GM12878 (cell line): ENCODE measurements at regions not wholly inside any gene's neighbourhood (a gene's known extent, or its start where the extent isn't known, plus 50 kb on each side); places are given as distances from the start of the nearest gene placed in this dataset.

Source experiments
- ATAC-seq: fragments of 200-7000 bp; cut with Tn5 transposase; 3 replicates; pipeline ENCODE4 v1.9.1; 2020; ENCODE audit warnings: mild to moderate bottlenecking, moderate library complexity
- BruUV-seq: library from RNA; stranded (reverse); fragments of 400-500 nt; replicated peaks from 2 replicates; lab custom pipeline; 2021; lab: Mats Ljungman, UMichigan
- CTCF ChIA-PET: fragments of 300-600 bp; sonication (Branson Sonifier 250); formaldehyde crosslinking; extraction: SDS; loops from one replicate; lab custom pipeline; 2021; ENCODE audit warnings: inconsistent platforms; lab: Yijun Ruan, JAX
- POLR2A ChIA-PET: fragments of 350-600 bp; formaldehyde crosslinking; extraction: SDS; loops from one replicate; lab custom pipeline; 2021; ENCODE audit warnings: inconsistent platforms; lab: Charles Lee
- RAD21 ChIA-PET: fragments of 300-600 bp; sonication (Branson Sonifier 250); formaldehyde crosslinking; loops from one replicate; lab custom pipeline; 2023; ENCODE audit warnings: antibody characterized with exemption; ENCODE audit not compliant: unreplicated experiment; lab: Charles Lee
- SMC1A ChIA-PET: fragments of 300-600 bp; sonication (Branson Sonifier 250); formaldehyde crosslinking; loops from one replicate; lab custom pipeline; 2023; ENCODE audit not compliant: unreplicated experiment, uncharacterized antibody; lab: Charles Lee
- DNase-seq: peaks from one replicate; pipeline ENCODE4 v3.0.0-alpha.2; 2011; ENCODE audit warnings: low read depth, low spot score
- FAIRE-seq: peaks from 3 replicates; lab custom pipeline; 2011; peaks lifted over from hg19 to GRCh38; lab: Jason Lieb, UNC
- H2AFZ ChIP-seq: 2 replicates; pipeline ENCODE4 v1.6.0; 2011; ENCODE audit warnings: low read depth, low read length, control low read depth; ENCODE audit not compliant: control insufficient read depth
- H3K27ac ChIP-seq: 2 replicates; pipeline ENCODE4 v1.5.1; 2011; ENCODE audit warnings: control low read depth; ENCODE audit not compliant: control insufficient read depth, insufficient read depth
- H3K27me3 ChIP-seq, 2 experiments: replicated peaks in 1 of 2; 2 replicates each; pipeline versions ENCODE4 v1.6.0 to v1.6.1; 2011; ENCODE audit warnings: low read length in 1 of 2; ENCODE audit not compliant: control insufficient read depth in 2 of 2, insufficient read depth in 2 of 2
- H3K36me3 ChIP-seq, 2 experiments: 2 replicates each; pipeline ENCODE4 v1.5.1; 2011; ENCODE audit warnings: low read length in 1 of 2; ENCODE audit not compliant: control insufficient read depth in 2 of 2, insufficient read depth in 2 of 2
- H3K4me1 ChIP-seq: 2 replicates; pipeline ENCODE4 v1.6.1; 2011; ENCODE audit warnings: mild to moderate bottlenecking, low read length, moderate library complexity, mixed read lengths; ENCODE audit not compliant: control insufficient read depth, insufficient read depth
- H3K4me2 ChIP-seq: 2 replicates; pipeline ENCODE4 v1.6.0; 2011; ENCODE audit warnings: control low read depth; ENCODE audit not compliant: control insufficient read depth, insufficient read depth
- H3K4me3 ChIP-seq: fragments of 200-600 bp; sonication (generic); 2 replicates; pipeline ENCODE4 v1.5.1; 2016
- H3K79me2 ChIP-seq: 2 replicates; pipeline ENCODE4 v1.6.0; 2011; ENCODE audit warnings: low read length; ENCODE audit not compliant: control insufficient read depth, insufficient read depth
- H3K9ac ChIP-seq: 2 replicates; pipeline ENCODE4 v1.8.0; 2011; ENCODE audit warnings: low read length, control low read depth, mixed read lengths; ENCODE audit not compliant: control insufficient read depth, insufficient read depth
- H3K9me3 ChIP-seq: replicated peaks from 3 replicates; pipeline ENCODE4 v1.5.1; 2011; ENCODE audit warnings: mild to moderate bottlenecking, low read length; ENCODE audit not compliant: control insufficient read depth, insufficient read depth
- H4K20me1 ChIP-seq: 2 replicates; pipeline ENCODE4 v1.6.0; 2011; ENCODE audit not compliant: control insufficient read depth, insufficient read depth
- CBX5 ChIP-seq: sonication (generic); IDR thresholded peaks from 2 replicates; pipeline ENCODE4 v1.6.1; 2016; ENCODE audit warnings: low read depth, moderate library complexity, mild to moderate bottlenecking, inconsistent platforms
- CEBPZ ChIP-seq: fragments of 150-350 bp; IDR thresholded peaks from 2 replicates; pipeline ENCODE4 v1.6.1; 2016; ENCODE audit warnings: low read depth, low read length
- CHD2 ChIP-seq: IDR thresholded peaks from 2 replicates; pipeline ENCODE4 v1.6.1; 2011; ENCODE audit warnings: low read depth, low read length, improper control_type of control experiment, borderline replicate concordance
- CUX1 ChIP-seq: IDR thresholded peaks from 2 replicates; pipeline ENCODE4 v1.6.1; 2012; ENCODE audit warnings: improper control_type of control experiment, low read depth, low read length; ENCODE audit not compliant: insufficient replicate concordance
- EP300 ChIP-seq, 2 experiments: fragments of 150-350 bp in 1 of 2; IDR thresholded peaks; 2 replicates each; pipeline ENCODE4 v1.6.1; 2011 to 2012; ENCODE audit warnings: low read depth in 2 of 2, low read length in 2 of 2, borderline replicate concordance in 1 of 2, improper control_type of control experiment in 1 of 2, inconsistent platforms in 1 of 2; ENCODE audit not compliant: control insufficient read depth in 1 of 2
- MEF2A ChIP-seq: IDR thresholded peaks from 2 replicates; pipeline ENCODE4 v1.6.1; 2011; ENCODE audit warnings: low read depth, mild to moderate bottlenecking, low read length, moderate library complexity; ENCODE audit not compliant: insufficient read depth
- MEF2B ChIP-seq: fragments of 450-650 bp; IDR thresholded peaks from 2 replicates; pipeline ENCODE4 v1.6.1; 2018; ENCODE audit warnings: mild to moderate bottlenecking, moderate library complexity; ENCODE audit not compliant: partially characterized antibody, poor library complexity, severe bottlenecking
- NFYB ChIP-seq: IDR thresholded peaks from 2 replicates; pipeline ENCODE4 v1.6.1; 2011; ENCODE audit warnings: low read depth, mild to moderate bottlenecking, low read length, improper control_type of control experiment, moderate library complexity; ENCODE audit not compliant: insufficient read depth
- RUNX3 ChIP-seq: IDR thresholded peaks from 2 replicates; pipeline ENCODE4 v1.6.1; 2012; ENCODE audit warnings: low read length, inconsistent platforms
- TCF12 ChIP-seq: IDR thresholded peaks from 2 replicates; pipeline ENCODE4 v1.6.1; 2011; ENCODE audit warnings: low read depth, mild to moderate bottlenecking, low read length
- TCF3 ChIP-seq: IDR thresholded peaks from 2 replicates; pipeline ENCODE4 v1.6.1; 2012; ENCODE audit warnings: low read depth, mild to moderate bottlenecking, low read length, borderline replicate concordance; ENCODE audit not compliant: insufficient read depth
- YBX1 ChIP-seq: fragments of 450-650 bp; IDR thresholded peaks from 2 replicates; pipeline ENCODE4 v1.6.1; 2016; ENCODE audit warnings: antibody characterized with exemption
- WGBS: methylation state at CpG from one replicate; pipeline ENCODE4 v1.1.6; 2016; ENCODE audit warnings: low lambda C conversion rate; ENCODE audit not compliant: insufficient replicate concordance, insufficient coverage; ENCODE audit errors: missing lambda C conversion rate; 5-methylcytosine and 5-hydroxymethylcytosine counted together
- in situ Hi-C: fragments of 300-500 bp; cut with MboI; formaldehyde crosslinking; loops from 9 replicates; pipeline ENCODE4 v1.14.3; 2018; ENCODE audit warnings: mixed read lengths
- intact Hi-C: fragments of 100-400 bp; cut with micrococcal nuclease; formaldehyde crosslinking; loops from one replicate; pipeline ENCODE4 v1.14.2; 2022; ENCODE audit not compliant: unreplicated experiment

GRCh38 chr12:131235871-131236271 lies 282.2 kb downstream of the ADGRD1 start (continued):
- TF ChIP-seq CEBPZ = no peak
- TF ChIP-seq TCF3 = no peak
- TF ChIP-seq NFYB = no peak
- TF ChIP-seq, all 136 proteins: peak for 0

GRCh38 chr12:131239384-131240094 lies 285.8 kb downstream of the ADGRD1 start:
- ATAC-seq (peak; percentile 91), FAIRE-seq (no peak), DNase-seq (peak; percentile 58)
- Histone ChIP-seq H4K20me1 (no peaks in the 10 kb centered on the region), H3K9ac (0 out of 2 replicates have a peak overlapping the region, but pooled peaks have one; percentile 28), H3K4me3 (no peak overlapping the region), H2AFZ (peak overlapping the region; percentile 56), H3K4me2 (peak overlapping the region; percentile 35), H3K9me3 (peaks cover 5% of the 10 kb centered on the region; the same call in 2 of the 3 replicates), H3K79me2 (no peaks in the 10 kb centered on the region), H3K27ac (peak overlapping the region; percentile 55), H3K27me3 (no peaks in the 10 kb centered on the region), H3K4me1 (peaks cover 4% of the 10 kb centered on the region; the same call in 1 of the 2 replicates), H3K36me3 (no peaks in the 10 kb centered on the region)
- ChIA-PET POLR2A (interaction anchor here (1.2 to 1.3 kb wide), 2 partner anchors 20 to 21 kb away, joined by 4 to 7 read pairs; no protein-coding TSS in a partner anchor), RAD21 (interaction anchor here (0.7 to 3.1 kb wide), 4 partner anchors 11 to 437 kb away, joined by 3 to 18 read pairs (median 5); no protein-coding TSS in a partner anchor), SMC1A (interaction anchor here (0.9 to 2.4 kb wide), 5 partner anchors 10 to 412 kb away, joined by 3 to 14 read pairs (median 5); no protein-coding TSS in a partner anchor), CTCF (interaction anchor here (0.6 to 1.3 kb wide), 5 partner anchors 9 to 88 kb away, joined by 3 to 4 read pairs (median 3); no protein-coding TSS in a partner anchor)
- in situ Hi-C loops = no loop called here
- intact Hi-C loops = loop anchor here (2.0 kb wide), 1 partner anchor 21 kb away; no protein-coding TSS in a partner anchor
- 8% methylated on average over 7 of the region's 7 CpGs for WGBS
- BruUV-seq = no TSS peak
- TF ChIP-seq YBX1 (no peak), CHD2 (no peak), EP300 (IDR thresholded peaks at IDR 0.05; ENCODE audit: borderline replicate concordance in 1 of 2, control insufficient read depth in 1 of 2, low read depth in 2 of 2, low read length in 2 of 2) (no peak), RUNX3 (peak; percentile 38), MEF2B (peak; percentile 95), MEF2A (no peak), CUX1 (peak; percentile 68), CBX5 (no peak), TCF12 (peak; percentile 49; the same call in 1 of the 2 replicates)
